ENCODE measurements at regions not wholly inside any gene's neighbourhood (a gene's known extent, or its start where the extent isn't known, plus 50 kb on each side); places are given as distances from the start of the nearest gene placed in this dataset.
A peak's percentile ranks its signal among the peaks of the same experiment; 100 is the strongest.

GRCh38 chr13:34076943-34077703 is 259.2 kb downstream of the RFC3 start:
- DNase-seq (ENCODE audit: low read depth): peak; percentile 62
- peak; percentile 70 for TF ChIP-seq CTCF (IDR thresholded peaks at IDR 0.05; ENCODE audit: insufficient read depth, low read length)
- H3K4me3 ChIP-seq (ENCODE audit: low read depth, low read length): no peak overlapping the region

- TF ChIP-seq CTCF (IDR thresholded peaks at IDR 0.05; ENCODE audit: insufficient read depth, low read length): no peak
- no peak overlapping the region for H3K4me3 ChIP-seq (ENCODE audit: low read depth, low read length)
- DNase-seq (ENCODE audit: low read depth): no peak
These were observed 260.5 kb downstream of the RFC3 start for GRCh38 chr13:34078334-34078999.

GRCh38 chr13:34085204-34085603 is 267.3 kb downstream of the RFC3 start:
- TF ChIP-seq CTCF (IDR thresholded peaks at IDR 0.05; ENCODE audit: insufficient read depth, low read length): no peak
- H3K4me3 ChIP-seq (ENCODE audit: low read depth, low read length): no peak overlapping the region
- DNase-seq (ENCODE audit: low read depth): peak; percentile 62

GRCh38 chr13:34086281-34086680 is 268.3 kb downstream of the RFC3 start:
- no peak for DNase-seq (ENCODE audit: low read depth)
- no peak overlapping the region for H3K4me3 ChIP-seq (ENCODE audit: low read depth, low read length)
- no peak for TF ChIP-seq CTCF (IDR thresholded peaks at IDR 0.05; ENCODE audit: insufficient read depth, low read length)

- no peak overlapping the region for H3K4me3 ChIP-seq (ENCODE audit: low read depth, low read length)
- no peak for TF ChIP-seq CTCF (IDR thresholded peaks at IDR 0.05; ENCODE audit: insufficient read depth, low read length)
- no peak for DNase-seq (ENCODE audit: low read depth)
These were observed 269.8 kb downstream of the RFC3 start for GRCh38 chr13:34087791-34088190.

GRCh38 chr13:34103854-34104253 is 285.9 kb downstream of the RFC3 start:
- H3K4me3 ChIP-seq (ENCODE audit: low read depth, low read length): no peak overlapping the region
- TF ChIP-seq CTCF (IDR thresholded peaks at IDR 0.05; ENCODE audit: insufficient read depth, low read length): no peak
- DNase-seq (ENCODE audit: low read depth): no peak
